ENCODE measurements at regions not wholly inside any gene's neighbourhood (a gene's known extent, or its start where the extent isn't known, plus 50 kb on each side); places are given as distances from the start of the nearest gene placed in this dataset.

GRCh38 chr10:78576276-78576675 is 492.5 kb upstream of the ZMIZ1 start:
- H3K4me3 ChIP-seq (ENCODE audit: insufficient read depth, low read depth, low read length): no peak overlapping the region
- H3K36me3 ChIP-seq (replicated peaks; ENCODE audit: control insufficient read depth, insufficient read depth, low read length): no peaks in the 10 kb centered on the region
- H3K27me3 ChIP-seq (ENCODE audit: control insufficient read depth, insufficient read depth, low read length): no peaks in the 10 kb centered on the region
- DNase-seq: no peak

DNA sequence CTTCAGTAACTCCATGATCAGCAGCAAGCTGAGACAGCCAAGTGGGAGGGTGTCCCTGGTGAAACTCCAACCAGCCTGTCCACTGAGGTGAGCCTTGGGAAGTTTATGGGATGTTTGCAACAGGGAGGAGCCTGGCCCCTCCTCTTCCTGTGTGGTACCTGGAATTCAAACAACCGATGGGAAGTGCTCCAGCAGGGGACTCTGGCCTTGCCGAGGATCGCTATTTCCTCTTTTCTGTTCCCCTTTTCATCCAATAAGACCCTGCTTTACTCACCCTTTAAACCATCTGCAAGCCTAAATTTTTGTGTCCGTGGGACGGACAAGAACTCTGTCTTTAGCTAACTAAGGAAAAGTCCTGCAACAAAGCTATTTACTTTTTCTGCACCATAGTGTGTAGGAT is 491.1 kb upstream of the ZMIZ1 start:
- no peak overlapping the region for H3K4me3 ChIP-seq (ENCODE audit: insufficient read depth, low read depth, low read length)
- no peak for DNase-seq
- no peaks in the 10 kb centered on the region for H3K36me3 ChIP-seq (replicated peaks; ENCODE audit: control insufficient read depth, insufficient read depth, low read length)
- no peaks in the 10 kb centered on the region for H3K27me3 ChIP-seq (ENCODE audit: control insufficient read depth, insufficient read depth, low read length)

GRCh38 chr10:78578929-78579328 is 489.8 kb upstream of the ZMIZ1 start:
- no peak for DNase-seq
- no peaks in the 10 kb centered on the region for H3K36me3 ChIP-seq (replicated peaks; ENCODE audit: control insufficient read depth, insufficient read depth, low read length)
- no peak overlapping the region for H3K4me3 ChIP-seq (ENCODE audit: insufficient read depth, low read depth, low read length)
- no peaks in the 10 kb centered on the region for H3K27me3 ChIP-seq (ENCODE audit: control insufficient read depth, insufficient read depth, low read length)

- DNase-seq: no peak
- Histone ChIP-seq H3K27me3 (ENCODE audit: control insufficient read depth, insufficient read depth, low read length) (no peaks in the 10 kb centered on the region), H3K36me3 (replicated peaks; ENCODE audit: control insufficient read depth, insufficient read depth, low read length) (no peaks in the 10 kb centered on the region), H3K4me3 (ENCODE audit: insufficient read depth, low read depth, low read length) (no peak overlapping the region)
Observed at GRCh38 chr10:78579576-78579975, 489.2 kb upstream of the ZMIZ1 start.

GRCh38 chr10:78579995-78580394 is 488.8 kb upstream of the ZMIZ1 start:
- no peaks in the 10 kb centered on the region for H3K36me3 ChIP-seq (replicated peaks; ENCODE audit: control insufficient read depth, insufficient read depth, low read length)
- DNase-seq: no peak
- no peak overlapping the region for H3K4me3 ChIP-seq (ENCODE audit: insufficient read depth, low read depth, low read length)
- H3K27me3 ChIP-seq (ENCODE audit: control insufficient read depth, insufficient read depth, low read length): no peaks in the 10 kb centered on the region

DNA sequence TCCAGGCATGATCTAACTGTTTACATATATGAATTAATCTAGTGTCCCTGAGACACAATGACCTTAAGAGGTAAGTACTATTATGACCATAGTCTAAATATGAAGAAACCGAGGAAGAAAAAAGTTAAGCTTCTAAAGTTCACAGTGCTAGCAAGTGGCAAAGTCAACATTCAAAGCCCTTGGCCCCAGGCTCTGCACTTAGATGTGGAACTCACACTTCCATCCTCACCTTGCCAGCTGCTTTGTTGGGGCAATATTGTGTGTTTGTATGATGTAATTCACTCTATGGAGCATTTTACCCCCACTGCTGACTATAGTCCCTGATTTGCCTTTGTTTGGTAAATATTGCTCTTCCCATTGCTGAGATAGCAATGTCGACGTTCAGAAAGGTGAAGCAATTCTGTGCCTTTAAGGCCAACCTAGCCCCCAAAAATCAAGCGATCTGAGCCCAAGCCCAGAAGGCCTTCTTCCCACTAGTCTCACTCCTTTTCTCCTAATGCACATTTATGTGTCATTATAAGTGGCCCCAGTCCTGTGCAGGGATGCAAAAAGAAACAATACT is 487.6 kb upstream of the ZMIZ1 start:
- DNase-seq: no peak
- no peak overlapping the region for H3K4me3 ChIP-seq (ENCODE audit: insufficient read depth, low read depth, low read length)
- no peaks in the 10 kb centered on the region for H3K36me3 ChIP-seq (replicated peaks; ENCODE audit: control insufficient read depth, insufficient read depth, low read length)
- H3K27me3 ChIP-seq (ENCODE audit: control insufficient read depth, insufficient read depth, low read length): no peaks in the 10 kb centered on the region

- H3K4me3 ChIP-seq (ENCODE audit: insufficient read depth, low read depth, low read length): no peak overlapping the region
- DNase-seq: no peak
- no peaks in the 10 kb centered on the region for H3K27me3 ChIP-seq (ENCODE audit: control insufficient read depth, insufficient read depth, low read length)
- H3K36me3 ChIP-seq (replicated peaks; ENCODE audit: control insufficient read depth, insufficient read depth, low read length): no peaks in the 10 kb centered on the region
Observed at GRCh38 chr10:78582540-78582939, 486.2 kb upstream of the ZMIZ1 start.

- Histone ChIP-seq H3K4me3 (ENCODE audit: insufficient read depth, low read depth, low read length) (no peak overlapping the region), H3K36me3 (replicated peaks; ENCODE audit: control insufficient read depth, insufficient read depth, low read length) (no peaks in the 10 kb centered on the region)
- DNase-seq: no peak
Observed at GRCh38 chr10:78584266-78584665, 484.5 kb upstream of the ZMIZ1 start.

GRCh38 chr10:78584681-78585080 is 484.1 kb upstream of the ZMIZ1 start:
- DNase-seq: no peak

More at GRCh38 chr10:78584266-78584665, 484.5 kb upstream of the ZMIZ1 start:
- no peaks in the 10 kb centered on the region for H3K27me3 ChIP-seq (ENCODE audit: control insufficient read depth, insufficient read depth, low read length)

DNA sequence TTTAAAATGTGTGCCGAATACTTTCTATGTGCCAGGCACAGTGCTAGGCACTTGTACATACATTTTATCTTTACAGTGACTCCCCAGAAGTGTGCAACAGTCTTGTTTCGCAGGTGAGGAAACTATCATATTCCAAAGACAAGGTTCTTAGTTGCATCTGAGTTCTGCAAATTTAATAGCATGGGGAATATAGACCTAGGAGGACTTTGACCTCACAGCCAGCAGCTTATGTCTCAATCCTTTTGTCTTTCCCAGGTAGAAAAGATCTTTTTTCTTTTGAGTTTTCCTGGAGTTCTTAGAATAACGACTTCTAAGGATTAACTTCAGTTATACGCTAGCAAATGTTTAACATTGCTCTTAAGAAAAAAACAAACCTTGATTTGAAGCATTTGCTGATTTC is 482.8 kb upstream of the ZMIZ1 start:
- DNase-seq: no peak
- Histone ChIP-seq H3K27me3 (ENCODE audit: control insufficient read depth, insufficient read depth, low read length) (no peaks in the 10 kb centered on the region), H3K4me3 (ENCODE audit: insufficient read depth, low read depth, low read length) (no peak overlapping the region), H3K36me3 (replicated peaks; ENCODE audit: control insufficient read depth, insufficient read depth, low read length) (no peaks in the 10 kb centered on the region)

More at GRCh38 chr10:78584681-78585080, 484.1 kb upstream of the ZMIZ1 start:
- Histone ChIP-seq H3K36me3 (replicated peaks; ENCODE audit: control insufficient read depth, insufficient read depth, low read length) (no peaks in the 10 kb centered on the region), H3K27me3 (ENCODE audit: control insufficient read depth, insufficient read depth, low read length) (no peaks in the 10 kb centered on the region), H3K4me3 (ENCODE audit: insufficient read depth, low read depth, low read length) (no peak overlapping the region)

DNA sequence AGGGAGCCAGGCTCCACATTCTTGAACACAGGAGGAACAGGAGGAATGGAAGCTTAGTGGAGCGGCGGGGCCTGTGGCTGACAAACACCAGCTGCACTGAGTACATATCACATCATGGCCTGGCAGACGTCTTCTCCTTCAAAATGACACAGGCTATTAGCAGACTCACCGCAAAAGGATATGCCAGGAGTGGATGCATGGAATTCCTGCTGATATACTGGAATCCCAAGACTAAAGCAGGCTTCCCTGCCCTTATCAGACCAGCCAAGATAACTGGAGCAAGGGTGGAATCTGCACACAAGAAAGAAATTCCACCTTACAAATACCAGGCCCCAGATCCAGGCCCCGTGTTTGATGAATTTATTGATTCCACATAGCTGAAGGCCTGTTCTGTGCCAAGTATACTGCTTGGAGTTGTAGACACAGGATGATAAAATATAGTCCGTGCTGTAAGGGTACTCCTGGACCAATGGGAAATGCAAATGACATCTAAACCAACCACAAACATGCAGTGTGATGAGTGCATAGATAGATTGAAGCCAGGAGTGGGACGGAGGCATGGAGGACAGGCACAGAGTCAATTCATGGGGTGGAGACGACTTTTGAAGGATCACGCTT is 480.5 kb upstream of the ZMIZ1 start:
- H3K4me3 ChIP-seq (ENCODE audit: insufficient read depth, low read depth, low read length): no peak overlapping the region
- no peaks in the 10 kb centered on the region for H3K27me3 ChIP-seq (ENCODE audit: control insufficient read depth, insufficient read depth, low read length)
- DNase-seq: no peak
- no peaks in the 10 kb centered on the region for H3K36me3 ChIP-seq (replicated peaks; ENCODE audit: control insufficient read depth, insufficient read depth, low read length)

- Histone ChIP-seq H3K4me3 (ENCODE audit: insufficient read depth, low read depth, low read length) (no peak overlapping the region), H3K36me3 (replicated peaks; ENCODE audit: control insufficient read depth, insufficient read depth, low read length) (no peaks in the 10 kb centered on the region), H3K27me3 (ENCODE audit: control insufficient read depth, insufficient read depth, low read length) (no peaks in the 10 kb centered on the region)
- DNase-seq: no peak
Observed at GRCh38 chr10:78589687-78590086, 479.1 kb upstream of the ZMIZ1 start.

- no peaks in the 10 kb centered on the region for H3K36me3 ChIP-seq (replicated peaks; ENCODE audit: control insufficient read depth, insufficient read depth, low read length)
- no peak overlapping the region for H3K4me3 ChIP-seq (ENCODE audit: insufficient read depth, low read depth, low read length)
- no peaks in the 10 kb centered on the region for H3K27me3 ChIP-seq (ENCODE audit: control insufficient read depth, insufficient read depth, low read length)
- DNase-seq: no peak
Observed at GRCh38 chr10:78591066-78591465, 477.7 kb upstream of the ZMIZ1 start.

DNA sequence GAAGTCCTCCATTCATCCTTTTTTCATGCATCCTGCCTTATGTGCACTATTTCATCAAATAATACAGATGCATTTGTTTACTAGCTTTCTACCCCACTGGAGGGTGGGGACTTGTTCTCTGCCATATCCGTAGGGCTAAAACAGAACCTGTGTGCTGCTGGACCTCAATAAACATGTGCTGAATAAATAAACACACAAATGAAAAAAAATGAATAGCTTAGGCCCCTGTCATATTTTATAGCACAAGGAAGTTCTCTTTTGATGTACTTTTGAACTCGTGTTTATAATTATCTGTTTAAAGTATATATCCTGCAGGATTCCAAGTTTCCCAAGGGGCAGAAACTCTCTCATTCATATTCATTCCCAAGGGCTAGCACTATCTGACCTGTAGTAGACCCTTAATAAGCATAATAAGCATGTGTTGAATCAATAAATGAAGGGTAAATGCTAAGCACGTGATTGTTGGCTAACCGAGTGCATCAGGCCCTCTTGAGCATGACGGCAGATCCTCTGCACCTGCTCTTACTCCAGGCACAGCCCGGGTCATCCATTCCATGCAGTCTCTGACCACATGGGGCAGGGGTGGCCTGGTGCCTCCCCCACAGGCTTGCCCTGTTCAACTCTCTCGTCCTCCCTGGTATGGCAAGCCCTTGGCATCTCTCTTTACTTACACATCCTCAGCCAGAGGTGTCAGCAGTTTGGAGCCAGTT is 474.1 kb upstream of the ZMIZ1 start:
- no peak for DNase-seq

GRCh38 chr10:78595269-78595619 is 473.5 kb upstream of the ZMIZ1 start:
- Histone ChIP-seq H3K4me3 (ENCODE audit: insufficient read depth, low read depth, low read length) (no peak overlapping the region), H3K27me3 (ENCODE audit: control insufficient read depth, insufficient read depth, low read length) (no peaks in the 10 kb centered on the region), H3K36me3 (replicated peaks; ENCODE audit: control insufficient read depth, insufficient read depth, low read length) (no peaks in the 10 kb centered on the region)
- no peak for DNase-seq

More for the DNA sequence above, 474.1 kb upstream of the ZMIZ1 start:
- no peak overlapping the region for H3K4me3 ChIP-seq (ENCODE audit: insufficient read depth, low read depth, low read length)
- no peaks in the 10 kb centered on the region for H3K36me3 ChIP-seq (replicated peaks; ENCODE audit: control insufficient read depth, insufficient read depth, low read length)
- no peaks in the 10 kb centered on the region for H3K27me3 ChIP-seq (ENCODE audit: control insufficient read depth, insufficient read depth, low read length)

All from H7 (cell line).